A549 (cell line): ENCODE measurements at regions not wholly inside any gene's neighbourhood (a gene's known extent, or its start where the extent isn't known, plus 50 kb on each side); places are given as distances from the start of the nearest gene placed in this dataset.

Experiments used
- ATAC-seq, 2 experiments: fragments of 200-7000 bp in 1 of 2; fragments of >200 bp in 1 of 2; cut with Nextera tagmentation in 1 of 2; cut with Tn5 transposase in 1 of 2; 3 replicates each; pipeline versions ENCODE4 v1.8.0 to v1.9.1; 2018 to 2020; ENCODE audit warnings: mild to moderate bottlenecking in 1 of 2, moderate library complexity in 1 of 2
- CTCF ChIA-PET: fragments of 300-600 bp; sonication (Branson Sonifier 250); formaldehyde crosslinking; extraction: SDS; loops from one replicate; lab custom pipeline; 2021; ENCODE audit warnings: antibody characterized with exemption, inconsistent platforms; lab: Yijun Ruan, JAX
- POLR2A ChIA-PET: fragments of 350-600 bp; formaldehyde crosslinking; extraction: SDS; loops from one replicate; lab custom pipeline; 2021; ENCODE audit warnings: antibody characterized with exemption, inconsistent platforms; lab: Yijun Ruan, JAX
- DNase-seq, 2 experiments: peaks; one replicate each; pipeline versions ENCODE4 v3.0.0 to v3.0.0-alpha.2; 2011 to 2016; ENCODE audit warnings: low read depth in 1 of 2, low spot score in 1 of 2
- FAIRE-seq: peaks from 2 replicates; lab custom pipeline; 2011; peaks lifted over from hg19 to GRCh38; lab: Jason Lieb, UNC
- H3K27ac ChIP-seq, 2 experiments: fragments of >200 bp; sonication (Bioruptor Twin); formaldehyde crosslinking; 3 replicates each; pipeline ENCODE4 v1.5.1; 2016 to 2017
- H3K4me1 ChIP-seq: fragments of >200 bp; sonication (Bioruptor Twin); formaldehyde crosslinking; 3 replicates; pipeline ENCODE4 v1.6.1; 2016
- H3K4me2 ChIP-seq: fragments of >200 bp; sonication (Bioruptor Twin); formaldehyde crosslinking; 3 replicates; pipeline ENCODE4 v1.6.1; 2016
- H3K4me3 ChIP-seq: fragments of >200 bp; sonication (Bioruptor Twin); formaldehyde crosslinking; 3 replicates; pipeline ENCODE4 v1.5.1; 2016
- H3K9me3 ChIP-seq: fragments of >200 bp; sonication (Bioruptor Twin); formaldehyde crosslinking; 3 replicates; pipeline ENCODE4 v1.6.1; 2016
- BCL3 ChIP-seq: fragments of >200 bp; sonication (Bioruptor Twin); formaldehyde crosslinking; IDR thresholded peaks from 3 replicates; pipeline ENCODE4 v1.6.1; 2016
- BHLHE40 ChIP-seq: IDR thresholded peaks from 2 replicates; pipeline ENCODE4 v1.6.1; 2012; ENCODE audit warnings: low read depth, low read length, inconsistent platforms
- CBX8 ChIP-seq: fragments of 200-600 bp; sonication (generic); IDR thresholded peaks from 2 replicates; pipeline ENCODE4 v1.6.1; 2016
- CHD2 ChIP-seq: fragments of 150-350 bp; IDR thresholded peaks from 2 replicates; pipeline ENCODE4 v1.6.1; 2014; ENCODE audit warnings: low read length; ENCODE audit not compliant: partially characterized antibody
- CHD4 ChIP-seq: fragments of 200-600 bp; sonication (generic); IDR thresholded peaks from 2 replicates; pipeline ENCODE4 v1.6.1; 2016; ENCODE audit warnings: antibody characterized with exemption, mild to moderate bottlenecking, borderline replicate concordance
- ESRRA ChIP-seq: fragments of 150-350 bp; IDR thresholded peaks from 2 replicates; pipeline ENCODE4 v1.6.1; 2014; ENCODE audit warnings: mild to moderate bottlenecking, low read length, borderline replicate concordance
- GATA3 ChIP-seq: IDR thresholded peaks from 2 replicates; pipeline ENCODE4 v1.6.1; 2012; ENCODE audit warnings: borderline replicate concordance
- HES2 ChIP-seq: fragments of >200 bp; sonication (Bioruptor Twin); formaldehyde crosslinking; IDR thresholded peaks from 2 replicates; pipeline ENCODE4 v1.6.1; 2016
- HMGXB4 ChIP-seq: fragments of 250-450 bp; sonication (Bioruptor Pico); IDR thresholded peaks from 2 replicates; pipeline ENCODE4 v1.5.0; 2021; ENCODE audit warnings: mild to moderate bottlenecking, moderate library complexity, borderline replicate concordance
- HOXB13 ChIP-seq: fragments of 250-450 bp; sonication (Bioruptor Pico); IDR thresholded peaks from 2 replicates; pipeline ENCODE4 v1.5.0; 2020; ENCODE audit warnings: low read depth, mild to moderate bottlenecking, moderate library complexity
- JUNB ChIP-seq: fragments of >200 bp; sonication (Bioruptor Twin); formaldehyde crosslinking; IDR thresholded peaks from 2 replicates; pipeline ENCODE4 v1.6.1; 2016
- KDM5A ChIP-seq: fragments of 200-600 bp; sonication (generic); IDR thresholded peaks from 2 replicates; pipeline ENCODE4 v1.6.1; 2016; ENCODE audit warnings: antibody characterized with exemption, mild to moderate bottlenecking
- MAZ ChIP-seq: fragments of 150-350 bp; IDR thresholded peaks from 2 replicates; pipeline ENCODE4 v1.6.1; 2014; ENCODE audit warnings: antibody characterized with exemption, low read depth, low read length, borderline replicate concordance
- POLR2A ChIP-seq: IDR thresholded peaks from 2 replicates; pipeline ENCODE4 v1.6.1; 2012; ENCODE audit warnings: mild to moderate bottlenecking, low read length
- RAD21 ChIP-seq, 2 experiments: fragments of >200 bp in 1 of 2; sonication (Bioruptor Twin) in 1 of 2; formaldehyde crosslinking in 1 of 2; IDR thresholded peaks in 1 of 2; conservative IDR thresholded peaks in 1 of 2; 2 replicates in 1 of 2; 3 replicates in 1 of 2; pipeline ENCODE4 v1.6.1; 2012 to 2018; ENCODE audit warnings: inconsistent platforms in 1 of 2
- RARB ChIP-seq: fragments of 250-450 bp; sonication (Bioruptor Pico); IDR thresholded peaks from 2 replicates; pipeline ENCODE4 v1.8.0; 2021; ENCODE audit warnings: mild to moderate bottlenecking, moderate library complexity
- REST ChIP-seq: fragments of 200-600 bp; sonication (generic); IDR thresholded peaks from 2 replicates; pipeline ENCODE4 v1.6.1; 2016; ENCODE audit warnings: antibody characterized with exemption, mild to moderate bottlenecking, moderate library complexity
- RNF2 ChIP-seq: fragments of 200-600 bp; sonication (generic); IDR thresholded peaks from 2 replicates; pipeline ENCODE4 v1.6.1; 2016; ENCODE audit warnings: low read depth, mild to moderate bottlenecking, antibody characterized with exemption, moderate library complexity, borderline replicate concordance
- SREBF2 ChIP-seq: fragments of 450-650 bp; IDR thresholded peaks from 2 replicates; pipeline ENCODE4 v1.6.1; 2014; ENCODE audit warnings: mild to moderate bottlenecking, moderate library complexity
- ZFP36 ChIP-seq: fragments of 450-650 bp; IDR thresholded peaks from 2 replicates; pipeline ENCODE4 v1.6.1; 2014; ENCODE audit warnings: borderline replicate concordance; ENCODE audit not compliant: partially characterized antibody
- ZNF302 ChIP-seq: fragments of 250-450 bp; sonication (Bioruptor Pico); IDR thresholded peaks from 2 replicates; pipeline ENCODE4 v1.9.0; 2021; ENCODE audit warnings: inconsistent platforms, mild to moderate bottlenecking, moderate library complexity
- ZSCAN20 ChIP-seq: fragments of 250-450 bp; sonication (Bioruptor Pico); IDR thresholded peaks from 2 replicates; pipeline ENCODE4 v1.8.0; 2022; ENCODE audit warnings: mild to moderate bottlenecking, moderate library complexity
- WGBS: methylation state at CpG from one replicate; pipeline ENCODE4 v1.1.6; 2017; ENCODE audit errors: missing lambda C conversion rate; 5-methylcytosine and 5-hydroxymethylcytosine counted together

- no peak for TF ChIP-seq HES2
- TF ChIP-seq, all 56 proteins: peak for 0
Measured at GRCh38 chr12:43165351-43165750, 386.7 kb downstream of the ADAMTS20 start (continued).

- no peak for FAIRE-seq
- WGBS: 27% methylated on average over 3 of the region's 3 CpGs
- POLR2A ChIA-PET: no interaction called here
- no peaks in the 10 kb centered on the region for H3K4me1 ChIP-seq
- no peak overlapping the region for H3K4me2 ChIP-seq
- no peak overlapping the region for H3K4me3 ChIP-seq
- no peak for DNase-seq
- ATAC-seq: no peak
- TF ChIP-seq GATA3 (no peak), ZNF302 (CRISPR knock-in tag) (no peak), BCL3 (no peak), JUNB (no peak), ESRRA (no peak), KDM5A (no peak), RNF2 (no peak), ZSCAN20 (CRISPR knock-in tag) (no peak)
- no peaks in the 10 kb centered on the region for H3K9me3 ChIP-seq
- CTCF ChIA-PET: no interaction called here
- H3K27ac ChIP-seq: no peak overlapping the region
Measured at GRCh38 chr12:43162138-43162537, 389.9 kb downstream of the ADAMTS20 start.

- no peaks in the 10 kb centered on the region for H3K9me3 ChIP-seq
- no peak overlapping the region for H3K4me3 ChIP-seq
- no peak overlapping the region for H3K27ac ChIP-seq
- CTCF ChIA-PET: no interaction called here
- no peak for DNase-seq
- no peak for TF ChIP-seq SREBF2
- no peak for TF ChIP-seq RAD21 (conservative IDR thresholded peaks at IDR 0.05 in 1 of 2, IDR thresholded peaks at IDR 0.05 in 1 of 2)
- TF ChIP-seq ZFP36: no peak
- TF ChIP-seq REST: no peak
- no peak for TF ChIP-seq CHD4
- no peak for TF ChIP-seq HOXB13
- no peak for TF ChIP-seq HMGXB4
- no peak for TF ChIP-seq POLR2A
- no peak for TF ChIP-seq CHD2
- no peak for TF ChIP-seq CBX8
- no peak for TF ChIP-seq RARB (CRISPR knock-in tag)
- no peak for TF ChIP-seq BHLHE40
- no peak for TF ChIP-seq MAZ
- TF ChIP-seq, all 56 proteins: peak for 0
- no peak overlapping the region for H3K4me2 ChIP-seq
- POLR2A ChIA-PET: no interaction called here
- FAIRE-seq (no peak), ATAC-seq (no peak)
- WGBS: 5% methylated on average over 2 of the region's 2 CpGs
- no peaks in the 10 kb centered on the region for H3K4me1 ChIP-seq
Measured at GRCh38 chr12:43159506-43159905, 392.5 kb downstream of the ADAMTS20 start.
